GM12864 (cell line): ENCODE measurements at regions not wholly inside any gene's neighbourhood (a gene's known extent, or its start where the extent isn't known, plus 50 kb on each side); places are given as distances from the start of the nearest gene placed in this dataset.

ENCODE experiments used
- DNase-seq: peaks from one replicate; pipeline ENCODE4 v3.0.0-alpha.2; 2011; ENCODE audit warnings: low read depth
- H3K4me3 ChIP-seq: 2 replicates; pipeline ENCODE4 v1.5.1; 2011; ENCODE audit warnings: mild to moderate bottlenecking, low read depth, low read length, control low read depth
- TF ChIP-seq, protein P1 (sequence below): IDR thresholded peaks from 2 replicates; pipeline ENCODE4 v1.5.1; 2011; ENCODE audit warnings: low read depth, mild to moderate bottlenecking, moderate library complexity, low read length, control low read depth, inconsistent platforms; ENCODE audit errors: missing control alignments

DNA sequence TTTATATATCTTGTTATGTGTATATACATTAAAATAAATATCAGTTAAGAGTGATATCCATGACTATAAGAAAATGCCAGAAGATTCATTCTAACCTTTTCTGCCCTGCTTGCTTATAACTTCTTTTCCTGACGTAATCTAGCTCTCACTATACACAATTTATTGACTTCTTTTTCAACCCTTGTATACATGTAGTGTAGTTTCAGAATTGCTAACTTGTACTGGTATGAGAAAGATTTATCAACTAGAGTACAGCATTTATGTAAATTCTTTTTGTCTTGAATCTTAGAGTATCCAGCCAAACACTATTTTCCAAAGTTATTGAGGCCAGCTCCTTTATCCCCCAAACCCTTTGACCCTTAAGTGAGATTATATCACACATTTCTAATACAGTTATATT lies 798.0 kb upstream of the RAB6C start:
- no peak overlapping the region for H3K4me3 ChIP-seq
- TF ChIP-seq, protein P1, sequence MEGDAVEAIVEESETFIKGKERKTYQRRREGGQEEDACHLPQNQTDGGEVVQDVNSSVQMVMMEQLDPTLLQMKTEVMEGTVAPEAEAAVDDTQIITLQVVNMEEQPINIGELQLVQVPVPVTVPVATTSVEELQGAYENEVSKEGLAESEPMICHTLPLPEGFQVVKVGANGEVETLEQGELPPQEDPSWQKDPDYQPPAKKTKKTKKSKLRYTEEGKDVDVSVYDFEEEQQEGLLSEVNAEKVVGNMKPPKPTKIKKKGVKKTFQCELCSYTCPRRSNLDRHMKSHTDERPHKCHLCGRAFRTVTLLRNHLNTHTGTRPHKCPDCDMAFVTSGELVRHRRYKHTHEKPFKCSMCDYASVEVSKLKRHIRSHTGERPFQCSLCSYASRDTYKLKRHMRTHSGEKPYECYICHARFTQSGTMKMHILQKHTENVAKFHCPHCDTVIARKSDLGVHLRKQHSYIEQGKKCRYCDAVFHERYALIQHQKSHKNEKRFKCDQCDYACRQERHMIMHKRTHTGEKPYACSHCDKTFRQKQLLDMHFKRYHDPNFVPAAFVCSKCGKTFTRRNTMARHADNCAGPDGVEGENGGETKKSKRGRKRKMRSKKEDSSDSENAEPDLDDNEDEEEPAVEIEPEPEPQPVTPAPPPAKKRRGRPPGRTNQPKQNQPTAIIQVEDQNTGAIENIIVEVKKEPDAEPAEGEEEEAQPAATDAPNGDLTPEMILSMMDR: no peak
- DNase-seq: no peak

DNA sequence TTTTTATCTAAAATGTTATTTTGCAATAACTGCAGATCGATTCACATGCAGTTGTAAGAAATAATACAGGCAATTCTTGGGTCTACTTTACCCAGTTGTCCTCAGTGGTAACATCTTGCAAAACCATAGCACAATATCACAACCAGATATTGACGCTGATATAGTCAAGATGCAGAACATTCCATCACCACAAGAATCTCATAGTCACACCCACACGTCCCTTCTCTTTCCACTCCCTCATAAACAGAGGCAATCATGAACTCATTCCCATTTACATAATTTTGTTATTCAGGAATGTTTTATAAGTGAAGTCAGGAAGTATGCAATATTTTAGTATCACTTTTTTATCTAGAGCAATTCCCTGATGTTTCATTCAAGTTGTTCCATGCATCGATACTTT lies 797.5 kb upstream of the RAB6C start:
- TF ChIP-seq, protein P1: no peak
- no peak overlapping the region for H3K4me3 ChIP-seq
- no peak for DNase-seq

DNA sequence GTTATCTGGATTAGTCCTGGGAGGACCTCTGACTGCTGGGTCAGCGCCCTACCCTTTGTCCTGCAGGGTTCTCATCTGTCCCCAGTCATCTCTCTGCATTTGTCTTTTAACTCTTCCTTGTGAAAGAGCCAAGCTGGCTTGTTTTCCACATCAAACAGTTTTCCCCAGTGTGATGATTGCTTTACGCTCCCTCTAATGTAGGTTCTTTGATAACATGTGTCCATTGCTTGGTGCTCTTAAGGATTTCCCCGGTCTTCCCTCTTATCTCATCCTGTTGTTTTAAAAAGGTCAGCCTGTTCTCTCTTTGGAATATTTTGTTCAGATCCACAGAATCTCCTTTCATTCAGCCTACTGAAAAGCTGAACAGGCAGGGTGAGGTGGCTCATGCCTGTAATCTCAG lies 792.1 kb upstream of the RAB6C start:
- no peak for DNase-seq
- TF ChIP-seq, protein P1: no peak
- H3K4me3 ChIP-seq: no peak overlapping the region

DNA sequence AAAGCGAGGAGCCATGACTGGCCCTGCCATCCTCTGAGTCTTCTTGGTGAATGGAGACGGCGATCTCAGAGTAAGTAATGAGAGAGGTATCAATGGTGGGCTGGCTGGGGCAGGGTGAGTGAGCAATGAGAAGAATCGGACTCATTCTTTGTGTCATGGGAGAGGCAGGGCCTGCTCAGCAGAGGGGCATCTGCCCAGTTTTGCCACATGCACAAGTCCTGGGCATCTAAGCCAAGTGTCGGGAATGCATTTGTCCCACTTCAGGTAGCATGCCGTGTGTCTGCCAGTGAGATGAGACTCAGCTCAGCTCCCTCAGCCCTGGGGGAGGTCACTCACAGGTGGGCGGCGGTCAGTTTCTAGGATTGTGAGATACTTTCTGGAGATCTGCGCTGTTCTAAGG lies 791.0 kb upstream of the RAB6C start:
- no peak overlapping the region for H3K4me3 ChIP-seq
- DNase-seq: no peak
- TF ChIP-seq, protein P1: no peak

DNA sequence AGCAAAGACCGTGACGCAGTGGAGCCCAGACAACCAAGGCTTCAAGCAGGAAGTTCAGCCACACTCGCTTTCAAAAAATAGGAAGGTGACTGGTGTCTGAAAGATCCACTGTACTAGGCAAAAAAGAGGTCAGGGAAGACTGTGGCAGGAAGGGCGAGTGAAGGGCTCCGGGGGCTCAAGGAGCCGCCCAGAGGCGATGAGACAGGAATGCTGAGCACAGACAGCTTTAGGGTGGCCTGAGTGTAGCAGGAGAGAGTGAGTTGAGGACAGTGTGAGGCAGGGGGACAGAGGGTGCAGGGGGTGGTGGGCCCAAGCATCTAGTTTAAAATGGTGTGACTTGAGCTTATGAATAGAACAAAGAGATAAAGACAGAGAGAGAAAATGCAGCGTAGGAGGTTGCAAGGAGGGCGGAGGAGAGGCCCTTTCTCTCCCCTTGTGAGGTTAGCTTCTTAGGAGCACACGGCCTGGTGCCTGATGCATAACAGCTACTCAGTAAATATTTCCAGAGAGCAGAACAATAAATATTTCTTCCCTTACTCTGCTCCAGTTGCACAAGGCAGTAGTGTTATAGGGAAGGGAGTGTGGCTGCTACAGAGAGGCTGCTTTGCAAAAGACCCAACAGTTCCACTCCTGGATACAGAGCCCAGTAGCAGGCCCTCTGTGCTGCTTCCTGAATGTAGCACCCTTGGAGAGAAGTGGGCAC lies 789.7 kb upstream of the RAB6C start:
- no peak overlapping the region for H3K4me3 ChIP-seq
- DNase-seq: no peak
- TF ChIP-seq, protein P1: no peak

DNA sequence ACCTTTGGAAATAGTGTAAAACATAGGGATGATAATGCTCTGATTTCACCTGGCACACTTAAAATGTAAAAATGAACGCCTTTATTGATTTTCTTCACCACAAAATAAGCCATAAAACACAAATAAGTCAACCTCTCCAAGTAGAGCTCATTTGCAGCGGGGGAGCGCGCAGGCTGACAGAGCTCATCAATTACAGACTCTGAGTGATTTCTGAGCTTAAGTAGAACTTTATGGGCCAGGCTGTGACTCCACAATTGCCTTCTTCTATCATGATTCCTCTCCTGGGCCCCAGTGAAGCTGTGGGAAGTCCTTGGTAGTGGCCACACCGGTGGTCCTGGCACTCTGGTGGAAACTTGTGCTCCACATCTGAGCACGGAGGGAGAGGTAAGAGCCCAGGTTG lies 789.0 kb upstream of the RAB6C start:
- no peak for DNase-seq
- TF ChIP-seq, protein P1: no peak
- H3K4me3 ChIP-seq: no peak overlapping the region

DNA sequence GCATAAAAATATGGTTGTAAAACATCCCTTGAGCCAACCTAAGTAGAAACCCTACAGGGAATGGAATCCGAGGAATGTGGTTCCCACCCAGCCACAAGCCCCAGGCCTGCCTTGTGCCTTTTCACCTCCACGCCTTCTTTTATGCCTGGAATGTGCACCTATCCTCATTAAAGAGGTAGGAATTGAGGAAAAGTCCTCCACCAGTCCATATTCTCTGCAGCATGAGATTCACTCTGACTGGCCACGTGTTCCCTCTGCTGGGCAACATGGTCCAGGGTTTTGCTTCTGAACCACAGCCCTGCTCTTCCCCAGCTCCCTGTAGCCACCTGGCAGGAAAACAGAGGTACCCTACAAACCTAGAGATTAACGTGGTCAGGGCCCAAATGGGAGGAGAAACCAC lies 787.9 kb upstream of the RAB6C start:
- TF ChIP-seq, protein P1: no peak
- H3K4me3 ChIP-seq: no peak overlapping the region
- no peak for DNase-seq
